Endothelial cell (in vitro differentiated cells): ENCODE measurements at regions not wholly inside any gene's neighbourhood (a gene's known extent, or its start where the extent isn't known, plus 50 kb on each side); places are given as distances from the start of the nearest gene placed in this dataset.

Experiments used
- DNase-seq: peaks from one replicate; pipeline ENCODE4 v3.0.0; 2021; ENCODE audit warnings: low spot score
- H3K27ac Mint-ChIP-seq: one replicate; pipeline ENCODE4 v1.8.0; 2021; ENCODE audit warnings: mixed read lengths, inconsistent platforms; ENCODE audit not compliant: unreplicated experiment
- H3K27me3 Mint-ChIP-seq: one replicate; pipeline ENCODE4 v1.8.0; 2021; ENCODE audit warnings: mild to moderate bottlenecking, moderate library complexity, mixed read lengths, inconsistent platforms; ENCODE audit not compliant: unreplicated experiment
- H3K36me3 Mint-ChIP-seq: one replicate; pipeline ENCODE4 v1.8.0; 2021; ENCODE audit warnings: mild to moderate bottlenecking, low read depth, mixed read lengths, inconsistent platforms; ENCODE audit not compliant: unreplicated experiment
- H3K4me1 Mint-ChIP-seq: one replicate; pipeline ENCODE4 v1.8.0; 2021; ENCODE audit warnings: mild to moderate bottlenecking, mixed read lengths, inconsistent platforms; ENCODE audit not compliant: unreplicated experiment
- H3K4me3 Mint-ChIP-seq: one replicate; pipeline ENCODE4 v1.8.0; 2021; ENCODE audit warnings: mild to moderate bottlenecking, mixed read lengths, inconsistent platforms; ENCODE audit not compliant: unreplicated experiment
- H3K9me3 Mint-ChIP-seq: one replicate; pipeline ENCODE4 v1.8.0; 2021; ENCODE audit warnings: mixed read lengths, inconsistent platforms; ENCODE audit not compliant: unreplicated experiment
- CTCF ChIP-seq: fragments of 200-600 bp; sonication (generic); IDR thresholded peaks from one replicate; pipeline ENCODE4 v1.5.0; 2021; ENCODE audit warnings: antibody characterized with exemption; ENCODE audit not compliant: unreplicated experiment

- H3K27me3 Mint-ChIP-seq = peaks cover 1% of the 10 kb centered on the region
- no peaks in the 10 kb centered on the region for H3K36me3 Mint-ChIP-seq
- peaks cover 13% of the 10 kb centered on the region for H3K4me1 Mint-ChIP-seq
- H3K4me3 Mint-ChIP-seq = no peak overlapping the region
- DNase-seq = no peak
- no peaks in the 10 kb centered on the region for H3K9me3 Mint-ChIP-seq
- no peak for TF ChIP-seq CTCF
- no peak overlapping the region for H3K27ac Mint-ChIP-seq
These were observed 55.1 kb downstream of the IRAG1 start for GRCh38 chr11:10638316-10638925.

- Mint-ChIP-seq H3K4me3 (no peak overlapping the region), H3K36me3 (no peaks in the 10 kb centered on the region), H3K27ac (no peak overlapping the region), H3K27me3 (peaks cover 1% of the 10 kb centered on the region), H3K4me1 (peaks cover 11% of the 10 kb centered on the region), H3K9me3 (no peaks in the 10 kb centered on the region)
- no peak for TF ChIP-seq CTCF
- DNase-seq = no peak
These were observed 55.8 kb downstream of the IRAG1 start for GRCh38 chr11:10637731-10638151.

- H3K27ac Mint-ChIP-seq = no peak overlapping the region
- H3K9me3 Mint-ChIP-seq = no peaks in the 10 kb centered on the region
- peaks cover 2% of the 10 kb centered on the region for H3K27me3 Mint-ChIP-seq
- H3K4me1 Mint-ChIP-seq = peaks cover 9% of the 10 kb centered on the region
- DNase-seq = no peak
- peaks cover 10% of the 10 kb centered on the region for H3K36me3 Mint-ChIP-seq
- no peak overlapping the region for H3K4me3 Mint-ChIP-seq
- no peak for TF ChIP-seq CTCF
These were observed 59.1 kb downstream of the IRAG1 start for GRCh38 chr11:10634407-10634806.

GRCh38 chr11:10633261-10633660 lies 60.3 kb downstream of the IRAG1 start:
- no peak for DNase-seq
- H3K4me1 Mint-ChIP-seq = peaks cover 6% of the 10 kb centered on the region
- no peak overlapping the region for H3K4me3 Mint-ChIP-seq
- no peaks in the 10 kb centered on the region for H3K9me3 Mint-ChIP-seq
- peaks cover 2% of the 10 kb centered on the region for H3K27me3 Mint-ChIP-seq
- H3K36me3 Mint-ChIP-seq = peaks cover 10% of the 10 kb centered on the region
- no peak overlapping the region for H3K27ac Mint-ChIP-seq
- no peak for TF ChIP-seq CTCF

GRCh38 chr11:10632483-10632882 lies 61.1 kb downstream of the IRAG1 start:
- Mint-ChIP-seq H3K27ac (no peak overlapping the region), H3K36me3 (peaks cover 10% of the 10 kb centered on the region), H3K9me3 (no peaks in the 10 kb centered on the region), H3K4me1 (peaks cover 6% of the 10 kb centered on the region), H3K4me3 (no peak overlapping the region), H3K27me3 (peaks cover 2% of the 10 kb centered on the region)
- DNase-seq = no peak
- TF ChIP-seq CTCF = no peak
